ENCODE measurements at regions not wholly inside any gene's neighbourhood (a gene's known extent, or its start where the extent isn't known, plus 50 kb on each side); places are given as distances from the start of the nearest gene placed in this dataset.

- TF ChIP-seq POLR2AphosphoS5 (IDR thresholded peaks at IDR 0.05; ENCODE audit: low read depth, low read length) (no peak), POLR2A (IDR thresholded peaks at IDR 0.05; ENCODE audit: low read depth, low read length) (no peak), POU2F2 (IDR thresholded peaks at IDR 0.05; ENCODE audit: low read depth, low read length) (no peak), TAF1 (IDR thresholded peaks at IDR 0.05; ENCODE audit: low read depth, low read length) (no peak)
These were observed 60.1 kb upstream of the SORCS3 start for GRCh38 chr10:104580774-104581675.
